H1 (cell line): ENCODE measurements at regions not wholly inside any gene's neighbourhood (a gene's known extent, or its start where the extent isn't known, plus 50 kb on each side); places are given as distances from the start of the nearest gene placed in this dataset.

Source experiments
- CTCF ChIA-PET: fragments of 300-600 bp; sonication (Branson Sonifier 250); formaldehyde crosslinking; loops from one replicate; lab custom pipeline; 2021; ENCODE audit not compliant: partially characterized antibody; lab: Charles Lee
- POLR2A ChIA-PET: fragments of 300-600 bp; sonication (Branson Sonifier 250); formaldehyde crosslinking; loops from one replicate; lab custom pipeline; 2021; ENCODE audit warnings: inconsistent platforms; ENCODE audit not compliant: partially characterized antibody; lab: Charles Lee
- DNase-seq, 2 experiments: peaks; one replicate each; pipeline versions ENCODE4 v3.0.0 to v3.0.0-alpha.2; 2010 to 2022; ENCODE audit warnings: low spot score in 2 of 2, low read depth in 1 of 2, mixed read lengths in 1 of 2
- FAIRE-seq: peaks from 2 replicates; lab custom pipeline; 2011; peaks lifted over from hg19 to GRCh38; lab: Jason Lieb, UNC
- H2AFZ ChIP-seq: 2 replicates; pipeline ENCODE4 v1.8.1; 2012; ENCODE audit warnings: low read length, inconsistent platforms
- H2AK5ac ChIP-seq: 2 replicates; pipeline ENCODE4 v1.6.1; 2013; ENCODE audit warnings: low read depth, low read length
- H2BK120ac ChIP-seq: replicated peaks from 2 replicates; pipeline ENCODE3; 2013; ENCODE audit warnings: low read depth, low read length, inconsistent platforms
- H2BK12ac ChIP-seq: 2 replicates; pipeline ENCODE4 v1.6.1; 2013; ENCODE audit warnings: low read depth, low read length
- H2BK15ac ChIP-seq: 2 replicates; pipeline ENCODE4 v1.6.1; 2013; ENCODE audit warnings: low read length
- H2BK20ac ChIP-seq: 2 replicates; pipeline ENCODE4 v1.6.1; 2013; ENCODE audit warnings: low read length
- H2BK5ac ChIP-seq: 2 replicates; pipeline ENCODE4 v1.6.1; 2013; ENCODE audit warnings: low read depth, low read length
- H3K14ac ChIP-seq: 2 replicates; pipeline ENCODE4 v1.6.1; 2013; ENCODE audit warnings: inconsistent platforms; ENCODE audit not compliant: insufficient read length
- H3K18ac ChIP-seq: 2 replicates; pipeline ENCODE4 v1.6.1; 2013; ENCODE audit warnings: low read length; ENCODE audit errors: extremely low read depth
- H3K23ac ChIP-seq: 2 replicates; pipeline ENCODE4 v1.6.1; 2013; ENCODE audit warnings: inconsistent platforms; ENCODE audit not compliant: insufficient read length
- H3K23me2 ChIP-seq: 2 replicates; pipeline ENCODE4 v1.6.1; 2013; ENCODE audit warnings: low read depth, low read length
- H3K27ac ChIP-seq: 2 replicates; pipeline ENCODE4 v1.6.1; 2011; ENCODE audit warnings: low read depth, low read length, inconsistent platforms
- H3K27me3 ChIP-seq, 4 experiments: replicated peaks in 1 of 4; 1 replicate in 1 of 4; 2 replicates in 3 of 4; pipeline versions ENCODE4 v1.6.1 to v1.8.1; 2011 to 2013; ENCODE audit warnings: low read length in 3 of 4, mild to moderate bottlenecking in 3 of 4, inconsistent platforms in 2 of 4, mixed read lengths in 2 of 4, moderate library complexity in 1 of 4; ENCODE audit not compliant: control insufficient read depth in 3 of 4, insufficient read depth in 3 of 4; ENCODE audit errors: extremely low read depth in 1 of 4
- H3K36me3 ChIP-seq, 4 experiments: 2 replicates each; pipeline versions ENCODE4 v1.6.1 to v1.8.1; 2011 to 2013; ENCODE audit warnings: mild to moderate bottlenecking in 4 of 4, low read length in 3 of 4, moderate library complexity in 2 of 4, control low read depth in 1 of 4, inconsistent platforms in 1 of 4; ENCODE audit not compliant: insufficient read depth in 4 of 4, control insufficient read depth in 2 of 4
- H3K4ac ChIP-seq: replicated peaks from 2 replicates; pipeline ENCODE3; 2013; ENCODE audit warnings: low read length, low read depth, mixed read lengths, inconsistent platforms; ENCODE audit not compliant: insufficient read length
- H3K4me1 ChIP-seq, 4 experiments: replicated peaks in 1 of 4; 1 replicate in 1 of 4; 2 replicates in 3 of 4; pipeline versions ENCODE4 v1.6.1 to v1.8.1; 2011 to 2013; ENCODE audit warnings: low read length in 3 of 4, inconsistent platforms in 2 of 4, mixed read lengths in 1 of 4; ENCODE audit not compliant: insufficient read depth in 4 of 4, control insufficient read depth in 3 of 4
- H3K4me2 ChIP-seq, 2 experiments: 2 replicates each; pipeline versions ENCODE4 v1.6.1 to v1.8.1; 2011 to 2013; ENCODE audit warnings: low read depth in 2 of 2, low read length in 2 of 2, control low read depth in 1 of 2, inconsistent platforms in 1 of 2, mild to moderate bottlenecking in 1 of 2; ENCODE audit not compliant: insufficient read depth in 1 of 2
- H3K4me3 ChIP-seq, 4 experiments: fragments of 200-600, 300-600 bp in 1 of 4; sonication (generic), shearing (Covaris generic), sonication (Bioruptor Twin) in 1 of 4; 2 replicates each; pipeline versions ENCODE4 v1.5.1 to v1.8.1; 2011 to 2016; ENCODE audit warnings: low read length in 4 of 4, low read depth in 3 of 4, control low read depth in 2 of 4, inconsistent platforms in 2 of 4, mild to moderate bottlenecking in 2 of 4, mixed read lengths in 1 of 4, moderate library complexity in 1 of 4; ENCODE audit not compliant: insufficient read depth in 2 of 4; ENCODE audit errors: extremely low read depth in 1 of 4
- H3K56ac ChIP-seq: replicated peaks from 2 replicates; pipeline ENCODE3; 2013; ENCODE audit warnings: low read depth, mild to moderate bottlenecking, mixed read lengths, low read length, inconsistent platforms; ENCODE audit not compliant: insufficient read length
- H3K79me1 ChIP-seq: 2 replicates; pipeline ENCODE4 v1.6.1; 2013; ENCODE audit warnings: low read depth, low read length, control low read depth
- H3K79me2 ChIP-seq, 2 experiments: 2 replicates each; pipeline versions ENCODE4 v1.6.1 to v1.8.1; 2012 to 2013; ENCODE audit warnings: low read length in 2 of 2, mild to moderate bottlenecking in 2 of 2, inconsistent platforms in 1 of 2; ENCODE audit not compliant: insufficient read depth in 2 of 2, control insufficient read depth in 1 of 2
- H3K9ac ChIP-seq, 4 experiments: replicated peaks in 1 of 4; 1 replicate in 1 of 4; 2 replicates in 3 of 4; pipeline versions ENCODE4 v1.6.1 to v1.8.1; 2011 to 2013; ENCODE audit warnings: low read depth in 3 of 4, low read length in 3 of 4, control low read depth in 2 of 4, mild to moderate bottlenecking in 2 of 4, moderate library complexity in 2 of 4, inconsistent platforms in 1 of 4; ENCODE audit errors: extremely low read depth in 1 of 4
- H3K9me3 ChIP-seq, 2 experiments: 2 replicates each; pipeline versions ENCODE4 v1.6.1 to v1.8.1; 2012 to 2013; ENCODE audit warnings: mild to moderate bottlenecking in 2 of 2, moderate library complexity in 2 of 2, control low read depth in 1 of 2, inconsistent platforms in 1 of 2, low read depth in 1 of 2, low read length in 1 of 2, mixed read lengths in 1 of 2; ENCODE audit not compliant: insufficient read depth in 2 of 2
- H4K20me1 ChIP-seq, 2 experiments: replicated peaks in 1 of 2; 2 replicates each; pipeline versions ENCODE3 to v1.8.1; 2011 to 2013; ENCODE audit warnings: inconsistent platforms in 2 of 2, low read length in 2 of 2, mild to moderate bottlenecking in 1 of 2; ENCODE audit not compliant: insufficient read depth in 2 of 2, control insufficient read depth in 1 of 2
- H4K5ac ChIP-seq: 2 replicates; pipeline ENCODE4 v1.6.1; 2013; ENCODE audit warnings: low read length, low read depth, mixed read lengths, inconsistent platforms; ENCODE audit not compliant: insufficient read length
- H4K8ac ChIP-seq: 2 replicates; pipeline ENCODE4 v1.8.0; 2013; ENCODE audit warnings: mild to moderate bottlenecking, moderate library complexity, low read length, inconsistent platforms; ENCODE audit not compliant: insufficient read depth; ENCODE audit errors: extremely low read depth
- H4K91ac ChIP-seq: replicated peaks from 2 replicates; pipeline ENCODE3; 2013; ENCODE audit warnings: low read length, mixed read lengths, inconsistent platforms; ENCODE audit not compliant: insufficient read length
- ATF3 ChIP-seq: IDR thresholded peaks from 2 replicates; pipeline ENCODE4 v1.6.1; 2011; ENCODE audit warnings: low read depth, mild to moderate bottlenecking, low read length; ENCODE audit not compliant: insufficient read depth
- E2F6 ChIP-seq: IDR thresholded peaks from 2 replicates; pipeline ENCODE4 v1.6.1; 2012; ENCODE audit warnings: inconsistent platforms
- FOSL1 ChIP-seq: IDR thresholded peaks from 2 replicates; pipeline ENCODE4 v1.6.1; 2011; ENCODE audit warnings: mild to moderate bottlenecking, low read depth, low read length, moderate library complexity; ENCODE audit not compliant: insufficient read depth
- KDM1A ChIP-seq: fragments of 200-600, 300-600 bp; sonication (generic); IDR thresholded peaks from 2 replicates; pipeline ENCODE4 v1.7.1; 2016; ENCODE audit warnings: mild to moderate bottlenecking, low read length, borderline replicate concordance
- RAD21 ChIP-seq, 2 experiments: IDR thresholded peaks in 1 of 2; conservative IDR thresholded peaks in 1 of 2; 2 replicates each; pipeline ENCODE4 v1.6.1; 2011; ENCODE audit warnings: low read depth in 2 of 2, low read length in 2 of 2, improper control_type of control experiment in 1 of 2, inconsistent platforms in 1 of 2, mild to moderate bottlenecking in 1 of 2, moderate library complexity in 1 of 2
- TAF7 ChIP-seq: optimal IDR thresholded peaks from 2 replicates; pipeline ENCODE3; 2011; ENCODE audit warnings: low read depth, mild to moderate bottlenecking, inconsistent platforms, low read length, moderate library complexity, borderline replicate concordance
- TEAD4 ChIP-seq: IDR thresholded peaks from 2 replicates; pipeline ENCODE4 v1.6.1; 2012; ENCODE audit warnings: low read depth, low read length, inconsistent platforms, mixed read lengths
- WGBS, 2 experiments: shearing (Covaris generic) in 1 of 2; methylation state at CpG; one replicate each; pipeline versions ENCODE4 v1.1.6 to v1.1.7; 2013 to 2015; ENCODE audit warnings: low lambda C conversion rate in 2 of 2, mixed read lengths in 2 of 2, inconsistent platforms in 1 of 2, low coverage in 1 of 2, missing lambda C conversion rate in 1 of 2; ENCODE audit not compliant: insufficient replicate concordance in 2 of 2, insufficient coverage in 1 of 2, insufficient read length in 1 of 2; ENCODE audit errors: extremely low coverage in 1 of 2, missing lambda C conversion rate in 1 of 2; 5-methylcytosine and 5-hydroxymethylcytosine counted together

GRCh38 chr1:87636198-87636892, 307.7 kb downstream of the LMO4 start:
- POLR2A ChIA-PET = no interaction called here
- Histone ChIP-seq H3K4me3 (no peak overlapping the region), H2BK12ac (no peak overlapping the region), H3K18ac (no peak overlapping the region), H3K79me1 (no peaks in the 10 kb centered on the region), H2AK5ac (no peak overlapping the region), H4K20me1 (no peaks in the 10 kb centered on the region), H3K23me2 (no peaks in the 10 kb centered on the region), H2BK120ac (no peak overlapping the region), H3K14ac (no peak overlapping the region), H2AFZ (no peak overlapping the region), H4K8ac (no peak overlapping the region), H2BK15ac (no peak overlapping the region), H3K27me3 (no peaks in the 10 kb centered on the region), H2BK20ac (no peak overlapping the region), H3K36me3 (peaks cover 0 to 4% (median 0%) of the 10 kb centered on the region in 4 experiments; a peak in 1 of 8 replicates), H3K4ac (no peak overlapping the region), H2BK5ac (no peak overlapping the region), H3K23ac (no peak overlapping the region), H3K27ac (no peak overlapping the region), H3K79me2 (no peaks in the 10 kb centered on the region), H4K91ac (no peak overlapping the region), H3K56ac (no peak overlapping the region), H3K4me2 (no peak overlapping the region), H4K5ac (no peak overlapping the region), H3K9ac (no peak overlapping the region), H3K4me1 (no peaks in the 10 kb centered on the region), H3K9me3 (peaks cover 19 to 25% of the 10 kb centered on the region in 2 experiments)
- TF ChIP-seq KDM1A (no peak), TAF7 (no peak), ATF3 (no peak), RAD21 (IDR thresholded peaks at IDR 0.05 in 1 of 2, conservative IDR thresholded peaks at IDR 0.05 in 1 of 2; ENCODE audit: low read depth in 2 of 2, low read length in 2 of 2) (no peak), TEAD4 (no peak), FOSL1 (no peak), E2F6 (no peak)
- WGBS, 2 experiments = 94% methylated on average over 22 of the region's 28 CpGs; no CpG with 5 or more reads in 1 of the 2 experiments
- FAIRE-seq (no peak), DNase-seq (no peak)
- CTCF ChIA-PET = interaction anchor here (0.6 kb wide), 1 partner anchor 13 kb away, joined by 3 read pairs; no protein-coding TSS in a partner anchor
